Body of pancreas (tissue), 4 donors: ENCODE measurements at regions not wholly inside any gene's neighbourhood (a gene's known extent, or its start where the extent isn't known, plus 50 kb on each side); places are given as distances from the start of the nearest gene placed in this dataset.
"Not testable (repeated sequence)": the region's sequence is repeated elsewhere in the genome, so short reads cannot be mapped to it uniquely, and the experiment has no call there.

ENCODE experiments used
- ATAC-seq: fragments of 150-250 bp; one replicate; pipeline ENCODE4 v1.9.1; 2016
- DNase-seq, 4 donors: peaks; one replicate each; pipeline ENCODE4 v3.0.0-alpha.2; 2019
- H3K27ac ChIP-seq, 4 donors: fragments of 200-600 bp; sonication (generic); 1 replicate in 3 of 4; 2 replicates in 1 of 4; pipeline versions ENCODE4 v1.5.1 to v1.6.1; 2016 to 2019; ENCODE audit warnings: mild to moderate bottlenecking in 1 of 4, mixed read lengths in 1 of 4, moderate library complexity in 1 of 4
- H3K27me3 ChIP-seq, 2 donors: fragments of 200-600 bp; sonication (generic); one replicate each; pipeline ENCODE4 v1.6.0; 2016; ENCODE audit warnings: mild to moderate bottlenecking in 1 of 2
- H3K36me3 ChIP-seq, 2 donors: fragments of 200-600 bp; sonication (generic); replicated peaks in 1 of 2; 2 replicates each; pipeline ENCODE4 v1.5.1; 2016; ENCODE audit warnings: low read depth in 2 of 2; ENCODE audit not compliant: insufficient read depth in 1 of 2
- H3K4me1 ChIP-seq: fragments of 200-600 bp; sonication (generic); one replicate; pipeline ENCODE4 v1.6.0; 2016
- H3K4me3 ChIP-seq, 2 donors: fragments of 200-600 bp; sonication (generic); 1 replicate in 1 of 2; 2 replicates in 1 of 2; pipeline ENCODE4 v1.5.1; 2016 to 2019
- H3K9me3 ChIP-seq, 3 donors: fragments of 200-600 bp; sonication (generic); 1 replicate in 2 of 3; 2 replicates in 1 of 3; pipeline ENCODE4 v1.5.1; 2016
- CTCF ChIP-seq, 7 experiments: fragments of 450-650 bp in 4 of 7; fragments of 200-600 bp in 3 of 7; sonication (generic) in 3 of 7; IDR thresholded peaks; one replicate each; pipeline ENCODE4 v1.5.1; 2016 to 2019; ENCODE audit warnings: antibody characterized with exemption in 7 of 7
- POLR2A ChIP-seq, 3 donors: fragments of 450-650 bp; IDR thresholded peaks; one replicate each; pipeline ENCODE4 v1.6.1; 2016; ENCODE audit warnings: antibody characterized with exemption in 3 of 3, mild to moderate bottlenecking in 2 of 3
- WGBS, 2 donors: methylation state at CpG; one replicate each; pipeline ENCODE4 v1.1.5; 2017; 5-methylcytosine and 5-hydroxymethylcytosine counted together
- intact Hi-C: fragments of 100-400 bp; cut with DNase I; formaldehyde crosslinking; loops from one replicate; pipeline ENCODE4 v1.15.1; 2023

GRCh38 chr7:112937651-112938415 lies 147.6 kb upstream of the TMEM168 start:
- Histone ChIP-seq H3K4me1 (peaks cover 32% of the 10 kb centered on the region), H3K27ac (peak overlapping the region in 1 of 4 donors; percentile 85), H3K9me3 (no peaks in the 10 kb centered on the region), H3K36me3 (no peaks in the 10 kb centered on the region), H3K27me3 (no peaks in the 10 kb centered on the region), H3K4me3 (no peak overlapping the region)
- ATAC-seq (no peak), DNase-seq (no peak)
- TF ChIP-seq POLR2A (IDR thresholded peaks at IDR 0.05) (no peak), CTCF (IDR thresholded peaks at IDR 0.05) (no peak)
- 58 to 74% methylated on average over 3 of the region's 3 CpGs for WGBS, 2 donors
- intact Hi-C loops = no loop called here

- ATAC-seq (no peak), DNase-seq (no peak)
- no peak overlapping the region for H3K27ac ChIP-seq
- TF ChIP-seq POLR2A (IDR thresholded peaks at IDR 0.05) (no peak), CTCF (IDR thresholded peaks at IDR 0.05) (no peak)
- H3K4me1 ChIP-seq = peaks cover 39% of the 10 kb centered on the region
- no peaks in the 10 kb centered on the region for H3K9me3 ChIP-seq
- H3K4me3 ChIP-seq = no peak overlapping the region
- 90% methylated on average over 3 of the region's 3 CpGs for WGBS, 2 donors
- H3K27me3 ChIP-seq = no peaks in the 10 kb centered on the region
- intact Hi-C loops = no loop called here
- H3K36me3 ChIP-seq = no peaks in the 10 kb centered on the region
Measured at GRCh38 chr7:112933598-112933997, 143.4 kb upstream of the TMEM168 start.

- Histone ChIP-seq H3K27me3 (no peaks in the 10 kb centered on the region), H3K27ac (no peak overlapping the region), H3K4me1 (peaks cover 15% of the 10 kb centered on the region), H3K9me3 (no peaks in the 10 kb centered on the region), H3K36me3 (no peaks in the 10 kb centered on the region), H3K4me3 (no peak overlapping the region)
- ATAC-seq (no peak), DNase-seq (no peak)
- TF ChIP-seq CTCF (IDR thresholded peaks at IDR 0.05) = no peak
- no peak for TF ChIP-seq POLR2A (IDR thresholded peaks at IDR 0.05)
- WGBS, 2 donors = 34 to 65% methylated on average over 2 of the region's 2 CpGs
- intact Hi-C loops = no loop called here
Measured at GRCh38 chr7:112930787-112931186, 140.6 kb upstream of the TMEM168 start.

GRCh38 chr7:112929421-112929820 lies 139.2 kb upstream of the TMEM168 start:
- TF ChIP-seq POLR2A (IDR thresholded peaks at IDR 0.05) = no peak
- no peak for TF ChIP-seq CTCF (IDR thresholded peaks at IDR 0.05)
- Histone ChIP-seq H3K27me3 (no peaks in the 10 kb centered on the region), H3K4me3 (no peak overlapping the region), H3K4me1 (peaks cover 15% of the 10 kb centered on the region), H3K9me3 (no peaks in the 10 kb centered on the region), H3K36me3 (no peaks in the 10 kb centered on the region), H3K27ac (no peak overlapping the region)
- intact Hi-C loops = no loop called here
- ATAC-seq = no peak
- WGBS, 2 donors = 92 to 94% methylated on average over 3 of the region's 3 CpGs
- no peak for DNase-seq

GRCh38 chr7:112926018-112926417 lies 135.8 kb upstream of the TMEM168 start:
- DNase-seq = no peak
- intact Hi-C loops = no loop called here
- TF ChIP-seq CTCF (IDR thresholded peaks at IDR 0.05) = no peak
- no peak for TF ChIP-seq POLR2A (IDR thresholded peaks at IDR 0.05)
- no peak for ATAC-seq
- no peaks in the 10 kb centered on the region for H3K27me3 ChIP-seq
- H3K9me3 ChIP-seq = no peaks in the 10 kb centered on the region
- H3K4me3 ChIP-seq = no peak overlapping the region
- peaks cover 9% of the 10 kb centered on the region for H3K4me1 ChIP-seq
- no peaks in the 10 kb centered on the region for H3K36me3 ChIP-seq
- H3K27ac ChIP-seq = no peak overlapping the region

- H3K4me1 ChIP-seq, ATAC-seq, intact Hi-C loops, H3K36me3 ChIP-seq, H3K4me3 ChIP-seq, DNase-seq, H3K9me3 ChIP-seq, H3K27ac ChIP-seq, H3K27me3 ChIP-seq: not testable (repeated sequence)
- WGBS, 2 donors = no CpG with 5 or more reads among the region's 25 CpGs
Measured at GRCh38 chr7:112922546-112922945, 132.4 kb upstream of the TMEM168 start.

GRCh38 chr7:112916431-112916830 lies 126.2 kb upstream of the TMEM168 start:
- DNase-seq, H3K9me3 ChIP-seq, H3K27ac ChIP-seq, H3K36me3 ChIP-seq, H3K27me3 ChIP-seq, intact Hi-C loops, H3K4me1 ChIP-seq, H3K4me3 ChIP-seq, ATAC-seq: not testable (repeated sequence)
- WGBS, 2 donors = 93 to 96% methylated on average over 12 to 18 of the region's 18 CpGs
